OCI-LY7 (cell line): ENCODE measurements at regions not wholly inside any gene's neighbourhood (a gene's known extent, or its start where the extent isn't known, plus 50 kb on each side); places are given as distances from the start of the nearest gene placed in this dataset.

Experiments used
- BruUV-seq: library from RNA; stranded (reverse); fragments of 400-500 nt; replicated peaks from 2 replicates; lab custom pipeline; 2021; lab: Mats Ljungman, UMichigan
- CTCF ChIA-PET: fragments of 300-600 bp; sonication (Branson Sonifier 250); formaldehyde crosslinking; loops from one replicate; lab custom pipeline; 2022; ENCODE audit warnings: antibody characterized with exemption; ENCODE audit not compliant: unreplicated experiment; lab: Charles Lee
- POLR2A ChIA-PET: fragments of 300-600 bp; sonication (Branson Sonifier 250); formaldehyde crosslinking; loops from one replicate; lab custom pipeline; 2022; ENCODE audit warnings: antibody characterized with exemption; lab: Charles Lee
- DNase-seq: peaks from one replicate; pipeline ENCODE4 v3.0.0-alpha.2; 2015; ENCODE audit warnings: low spot score
- H2AFZ ChIP-seq: fragments of 200-600 bp; sonication (generic), shearing (Covaris generic); 2 replicates; pipeline ENCODE4 v1.6.1; 2014; ENCODE audit warnings: mild to moderate bottlenecking, antibody characterized with exemption, low read length, moderate library complexity
- H3K27ac ChIP-seq: fragments of 200-600 bp; sonication (generic); 2 replicates; pipeline ENCODE4 v1.5.1; 2014; ENCODE audit warnings: mixed run types, low read depth, mild to moderate bottlenecking, moderate library complexity, low read length, inconsistent platforms; ENCODE audit not compliant: poor library complexity, severe bottlenecking
- H3K36me3 ChIP-seq: fragments of 200-600 bp; sonication (generic); 2 replicates; pipeline ENCODE4 v1.6.1; 2014; ENCODE audit warnings: mild to moderate bottlenecking, antibody characterized with exemption, low read length, moderate library complexity, mixed read lengths; ENCODE audit not compliant: insufficient read depth
- H3K4me1 ChIP-seq: fragments of 200-600 bp; sonication (generic); 2 replicates; pipeline ENCODE4 v1.5.1; 2014; ENCODE audit warnings: mild to moderate bottlenecking, low read length; ENCODE audit not compliant: insufficient read depth, poor library complexity, severe bottlenecking
- H3K4me2 ChIP-seq: fragments of 200-600 bp; sonication (generic); 2 replicates; pipeline ENCODE4 v1.6.1; 2014; ENCODE audit warnings: mild to moderate bottlenecking, low read length
- H3K4me3 ChIP-seq: fragments of 200-600 bp; sonication (generic); 2 replicates; pipeline ENCODE4 v1.5.1; 2014; ENCODE audit warnings: mild to moderate bottlenecking, low read depth, low read length; ENCODE audit not compliant: poor library complexity, severe bottlenecking
- H3K79me2 ChIP-seq: fragments of 200-600 bp; sonication (generic); 2 replicates; pipeline ENCODE4 v1.6.1; 2016; ENCODE audit warnings: low read depth, mild to moderate bottlenecking, low read length, moderate library complexity, mixed read lengths; ENCODE audit not compliant: insufficient read depth
- H3K9me2 ChIP-seq: fragments of 200-600 bp; sonication (generic); 2 replicates; pipeline ENCODE4 v1.6.1; 2016; ENCODE audit warnings: mild to moderate bottlenecking, low read length, mixed read lengths; ENCODE audit not compliant: insufficient read depth
- H3K9me3 ChIP-seq: fragments of 200-600 bp; sonication (generic); 2 replicates; pipeline ENCODE4 v1.6.1; 2014; ENCODE audit warnings: mild to moderate bottlenecking, mixed run types, low read length, mixed read lengths
- H4K20me1 ChIP-seq: fragments of 200-600 bp; sonication (generic); 2 replicates; pipeline ENCODE4 v1.6.1; 2014; ENCODE audit warnings: mild to moderate bottlenecking, antibody characterized with exemption, low read length, moderate library complexity, mixed read lengths; ENCODE audit not compliant: insufficient read depth
- EZH2phosphoT487 ChIP-seq: fragments of 200-600 bp; sonication (generic); IDR thresholded peaks from 2 replicates; pipeline ENCODE4 v1.6.1; 2018; ENCODE audit warnings: low read depth, borderline replicate concordance, mild to moderate bottlenecking, mixed run types, antibody characterized with exemption, low read length, moderate library complexity, mixed read lengths
- intact Hi-C: fragments of 100-400 bp; cut with micrococcal nuclease; formaldehyde crosslinking; loops from one replicate; pipeline ENCODE4 v1.10.0; 2022; ENCODE audit not compliant: unreplicated experiment
- TF ChIP-seq, protein P1 (sequence below): fragments of 200-600 bp; sonication (generic); conservative IDR thresholded peaks from 2 replicates; pipeline ENCODE4 v1.5.1; 2014; ENCODE audit warnings: mild to moderate bottlenecking, antibody characterized with exemption, low read length, moderate library complexity, mixed read lengths

GRCh38 chr2:84373391-84373790 is 85.7 kb downstream of the SUCLG1 start:
- no peaks in the 10 kb centered on the region for H3K4me1 ChIP-seq
- H3K9me2 ChIP-seq: no peaks in the 10 kb centered on the region
- H3K4me3 ChIP-seq: no peak overlapping the region
- no peak overlapping the region for H3K4me2 ChIP-seq
- TF ChIP-seq, protein P1, sequence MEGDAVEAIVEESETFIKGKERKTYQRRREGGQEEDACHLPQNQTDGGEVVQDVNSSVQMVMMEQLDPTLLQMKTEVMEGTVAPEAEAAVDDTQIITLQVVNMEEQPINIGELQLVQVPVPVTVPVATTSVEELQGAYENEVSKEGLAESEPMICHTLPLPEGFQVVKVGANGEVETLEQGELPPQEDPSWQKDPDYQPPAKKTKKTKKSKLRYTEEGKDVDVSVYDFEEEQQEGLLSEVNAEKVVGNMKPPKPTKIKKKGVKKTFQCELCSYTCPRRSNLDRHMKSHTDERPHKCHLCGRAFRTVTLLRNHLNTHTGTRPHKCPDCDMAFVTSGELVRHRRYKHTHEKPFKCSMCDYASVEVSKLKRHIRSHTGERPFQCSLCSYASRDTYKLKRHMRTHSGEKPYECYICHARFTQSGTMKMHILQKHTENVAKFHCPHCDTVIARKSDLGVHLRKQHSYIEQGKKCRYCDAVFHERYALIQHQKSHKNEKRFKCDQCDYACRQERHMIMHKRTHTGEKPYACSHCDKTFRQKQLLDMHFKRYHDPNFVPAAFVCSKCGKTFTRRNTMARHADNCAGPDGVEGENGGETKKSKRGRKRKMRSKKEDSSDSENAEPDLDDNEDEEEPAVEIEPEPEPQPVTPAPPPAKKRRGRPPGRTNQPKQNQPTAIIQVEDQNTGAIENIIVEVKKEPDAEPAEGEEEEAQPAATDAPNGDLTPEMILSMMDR: no peak
- TF ChIP-seq EZH2phosphoT487: no peak
- no peaks in the 10 kb centered on the region for H3K36me3 ChIP-seq
- CTCF ChIA-PET: no interaction called here
- BruUV-seq: no TSS peak
- POLR2A ChIA-PET: interaction anchor here (0.9 kb wide), 1 partner anchor 15 kb away, joined by 3 read pairs; no protein-coding TSS in a partner anchor
- no peak for DNase-seq
- H3K9me3 ChIP-seq: no peaks in the 10 kb centered on the region
- H4K20me1 ChIP-seq: no peaks in the 10 kb centered on the region
- no peak overlapping the region for H2AFZ ChIP-seq
- intact Hi-C loops: no loop called here
- H3K79me2 ChIP-seq: no peaks in the 10 kb centered on the region
- H3K27ac ChIP-seq: no peak overlapping the region

DNA sequence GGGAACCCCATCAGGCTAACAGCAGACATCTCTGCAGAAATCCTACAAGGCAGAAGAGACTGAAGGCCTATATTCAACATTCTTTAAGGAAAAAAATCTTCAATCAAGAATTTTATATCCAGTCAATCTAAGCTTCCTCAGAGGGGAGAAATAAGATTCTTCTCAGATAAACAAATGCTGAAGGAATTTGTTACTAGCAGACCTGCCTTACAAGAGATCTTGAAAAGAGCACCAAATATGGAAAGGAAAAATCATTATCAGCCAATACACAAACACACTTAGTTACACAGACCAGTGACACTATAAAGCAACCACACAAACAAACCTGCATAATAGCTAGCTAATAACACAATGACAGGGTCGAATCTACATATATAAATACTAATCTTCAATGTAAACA is 96.5 kb downstream of the SUCLG1 start:
- BruUV-seq: no TSS peak
- TF ChIP-seq EZH2phosphoT487: no peak
- CTCF ChIA-PET: no interaction called here

GRCh38 chr2:84338069-84338468 is 121.0 kb downstream of the SUCLG1 start:
- Histone ChIP-seq H3K79me2 (no peaks in the 10 kb centered on the region), H2AFZ (no peak overlapping the region), H3K4me2 (no peak overlapping the region), H3K4me1 (no peaks in the 10 kb centered on the region), H3K9me3 (no peaks in the 10 kb centered on the region), H3K4me3 (no peak overlapping the region), H3K36me3 (no peaks in the 10 kb centered on the region), H3K27ac (no peak overlapping the region), H3K9me2 (no peaks in the 10 kb centered on the region), H4K20me1 (no peaks in the 10 kb centered on the region)
- CTCF ChIA-PET: no interaction called here
- no peak for DNase-seq
- intact Hi-C loops: no loop called here
- POLR2A ChIA-PET: interaction anchor here (1.0 kb wide), 1 partner anchor 10 kb away, joined by 3 read pairs; no protein-coding TSS in a partner anchor
- TF ChIP-seq EZH2phosphoT487: no peak
- TF ChIP-seq, protein P1: no peak
- BruUV-seq: no TSS peak

More for the DNA sequence above, 96.5 kb downstream of the SUCLG1 start:
- H3K79me2 ChIP-seq: no peaks in the 10 kb centered on the region
- H3K9me3 ChIP-seq: no peaks in the 10 kb centered on the region
- no peak overlapping the region for H2AFZ ChIP-seq
- no peaks in the 10 kb centered on the region for H3K9me2 ChIP-seq
- intact Hi-C loops: no loop called here
- H3K36me3 ChIP-seq: no peaks in the 10 kb centered on the region
- no peak overlapping the region for H3K27ac ChIP-seq
- no peak overlapping the region for H3K4me3 ChIP-seq
- H3K4me2 ChIP-seq: no peak overlapping the region
- POLR2A ChIA-PET: no interaction called here
- no peak for DNase-seq
- no peaks in the 10 kb centered on the region for H4K20me1 ChIP-seq
- no peaks in the 10 kb centered on the region for H3K4me1 ChIP-seq
